ENCODE measurements at regions not wholly inside any gene's neighbourhood (a gene's known extent, or its start where the extent isn't known, plus 50 kb on each side); places are given as distances from the start of the nearest gene placed in this dataset.

DNA sequence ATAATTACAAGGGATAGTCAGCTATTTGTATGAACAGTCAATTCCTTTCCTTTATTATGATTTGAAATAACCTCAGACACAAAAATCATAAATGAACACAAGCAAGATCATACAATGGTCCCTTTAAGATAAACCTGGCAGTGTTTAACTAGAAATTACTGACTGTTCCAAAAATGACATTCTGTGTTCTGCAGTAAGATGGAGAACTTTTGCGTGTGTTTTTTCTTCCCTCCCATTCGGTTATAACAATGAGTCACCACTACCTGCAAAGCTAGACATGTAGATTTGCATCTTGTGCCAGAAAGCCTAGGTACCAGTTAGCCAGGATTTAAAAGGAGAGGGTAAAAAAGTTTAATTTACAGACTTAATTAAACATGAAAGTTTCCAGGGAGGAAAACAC is 248.2 kb upstream of the ADAMTS9 start:
- Mint-ChIP-seq H3K4me3 (no peak overlapping the region), H3K36me3 (ENCODE audit: low read depth) (peaks cover 13% of the 10 kb centered on the region; the same call in 2 of the 3 replicates), H3K27ac (no peak overlapping the region), H3K9me3 (peaks cover 25% of the 10 kb centered on the region), H3K4me1 (peaks cover 4% of the 10 kb centered on the region; the same call in 1 of the 3 replicates), H3K27me3 (ENCODE audit: insufficient read depth, low read depth, poor library complexity) (no peaks in the 10 kb centered on the region)
- H3K9me2 ChIP-seq (ENCODE audit: insufficient read depth), result peaks cover 18% of the 10 kb centered on the region; the same call in 1 of the 2 replicates
- no peaks in the 10 kb centered on the region for H3K27me3 ChIP-seq (ENCODE audit: insufficient read depth)
- TF ChIP-seq, protein P1, sequence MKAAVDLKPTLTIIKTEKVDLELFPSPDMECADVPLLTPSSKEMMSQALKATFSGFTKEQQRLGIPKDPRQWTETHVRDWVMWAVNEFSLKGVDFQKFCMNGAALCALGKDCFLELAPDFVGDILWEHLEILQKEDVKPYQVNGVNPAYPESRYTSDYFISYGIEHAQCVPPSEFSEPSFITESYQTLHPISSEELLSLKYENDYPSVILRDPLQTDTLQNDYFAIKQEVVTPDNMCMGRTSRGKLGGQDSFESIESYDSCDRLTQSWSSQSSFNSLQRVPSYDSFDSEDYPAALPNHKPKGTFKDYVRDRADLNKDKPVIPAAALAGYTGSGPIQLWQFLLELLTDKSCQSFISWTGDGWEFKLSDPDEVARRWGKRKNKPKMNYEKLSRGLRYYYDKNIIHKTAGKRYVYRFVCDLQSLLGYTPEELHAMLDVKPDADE (IDR thresholded peaks at IDR 0.05), result no peak
- TF ChIP-seq JUNB (IDR thresholded peaks at IDR 0.05; ENCODE audit: unreplicated experiment) (no peak), POLR2AphosphoS5 (IDR thresholded peaks at IDR 0.05; ENCODE audit: low read depth) (no peak), STAT1 (IDR thresholded peaks at IDR 0.05; ENCODE audit: unreplicated experiment) (no peak), ZNF331 (CRISPR knock-in tag; IDR thresholded peaks at IDR 0.05; ENCODE audit: low read depth) (no peak), ZNF114 (CRISPR knock-in tag; IDR thresholded peaks at IDR 0.05) (no peak), EZH2phosphoT487 (IDR thresholded peaks at IDR 0.05; ENCODE audit: unreplicated experiment) (no peak), CREB1 (CRISPR knock-in tag; IDR thresholded peaks at IDR 0.05; ENCODE audit: low read depth) (no peak), NANOG (IDR thresholded peaks at IDR 0.05; ENCODE audit: borderline replicate concordance) (no peak), EZH2 (IDR thresholded peaks at IDR 0.05; ENCODE audit: low read depth, unreplicated experiment) (no peak)
- TF ChIP-seq, protein P2, sequence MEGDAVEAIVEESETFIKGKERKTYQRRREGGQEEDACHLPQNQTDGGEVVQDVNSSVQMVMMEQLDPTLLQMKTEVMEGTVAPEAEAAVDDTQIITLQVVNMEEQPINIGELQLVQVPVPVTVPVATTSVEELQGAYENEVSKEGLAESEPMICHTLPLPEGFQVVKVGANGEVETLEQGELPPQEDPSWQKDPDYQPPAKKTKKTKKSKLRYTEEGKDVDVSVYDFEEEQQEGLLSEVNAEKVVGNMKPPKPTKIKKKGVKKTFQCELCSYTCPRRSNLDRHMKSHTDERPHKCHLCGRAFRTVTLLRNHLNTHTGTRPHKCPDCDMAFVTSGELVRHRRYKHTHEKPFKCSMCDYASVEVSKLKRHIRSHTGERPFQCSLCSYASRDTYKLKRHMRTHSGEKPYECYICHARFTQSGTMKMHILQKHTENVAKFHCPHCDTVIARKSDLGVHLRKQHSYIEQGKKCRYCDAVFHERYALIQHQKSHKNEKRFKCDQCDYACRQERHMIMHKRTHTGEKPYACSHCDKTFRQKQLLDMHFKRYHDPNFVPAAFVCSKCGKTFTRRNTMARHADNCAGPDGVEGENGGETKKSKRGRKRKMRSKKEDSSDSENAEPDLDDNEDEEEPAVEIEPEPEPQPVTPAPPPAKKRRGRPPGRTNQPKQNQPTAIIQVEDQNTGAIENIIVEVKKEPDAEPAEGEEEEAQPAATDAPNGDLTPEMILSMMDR (conservative IDR thresholded peaks at IDR 0.05; ENCODE audit: low read depth in 2 of 2), result no peak
- TF ChIP-seq, protein P3, sequence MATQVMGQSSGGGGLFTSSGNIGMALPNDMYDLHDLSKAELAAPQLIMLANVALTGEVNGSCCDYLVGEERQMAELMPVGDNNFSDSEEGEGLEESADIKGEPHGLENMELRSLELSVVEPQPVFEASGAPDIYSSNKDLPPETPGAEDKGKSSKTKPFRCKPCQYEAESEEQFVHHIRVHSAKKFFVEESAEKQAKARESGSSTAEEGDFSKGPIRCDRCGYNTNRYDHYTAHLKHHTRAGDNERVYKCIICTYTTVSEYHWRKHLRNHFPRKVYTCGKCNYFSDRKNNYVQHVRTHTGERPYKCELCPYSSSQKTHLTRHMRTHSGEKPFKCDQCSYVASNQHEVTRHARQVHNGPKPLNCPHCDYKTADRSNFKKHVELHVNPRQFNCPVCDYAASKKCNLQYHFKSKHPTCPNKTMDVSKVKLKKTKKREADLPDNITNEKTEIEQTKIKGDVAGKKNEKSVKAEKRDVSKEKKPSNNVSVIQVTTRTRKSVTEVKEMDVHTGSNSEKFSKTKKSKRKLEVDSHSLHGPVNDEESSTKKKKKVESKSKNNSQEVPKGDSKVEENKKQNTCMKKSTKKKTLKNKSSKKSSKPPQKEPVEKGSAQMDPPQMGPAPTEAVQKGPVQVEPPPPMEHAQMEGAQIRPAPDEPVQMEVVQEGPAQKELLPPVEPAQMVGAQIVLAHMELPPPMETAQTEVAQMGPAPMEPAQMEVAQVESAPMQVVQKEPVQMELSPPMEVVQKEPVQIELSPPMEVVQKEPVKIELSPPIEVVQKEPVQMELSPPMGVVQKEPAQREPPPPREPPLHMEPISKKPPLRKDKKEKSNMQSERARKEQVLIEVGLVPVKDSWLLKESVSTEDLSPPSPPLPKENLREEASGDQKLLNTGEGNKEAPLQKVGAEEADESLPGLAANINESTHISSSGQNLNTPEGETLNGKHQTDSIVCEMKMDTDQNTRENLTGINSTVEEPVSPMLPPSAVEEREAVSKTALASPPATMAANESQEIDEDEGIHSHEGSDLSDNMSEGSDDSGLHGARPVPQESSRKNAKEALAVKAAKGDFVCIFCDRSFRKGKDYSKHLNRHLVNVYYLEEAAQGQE (IDR thresholded peaks at IDR 0.05; ENCODE audit: unreplicated experiment), result no peak
- TF ChIP-seq, protein P4, sequence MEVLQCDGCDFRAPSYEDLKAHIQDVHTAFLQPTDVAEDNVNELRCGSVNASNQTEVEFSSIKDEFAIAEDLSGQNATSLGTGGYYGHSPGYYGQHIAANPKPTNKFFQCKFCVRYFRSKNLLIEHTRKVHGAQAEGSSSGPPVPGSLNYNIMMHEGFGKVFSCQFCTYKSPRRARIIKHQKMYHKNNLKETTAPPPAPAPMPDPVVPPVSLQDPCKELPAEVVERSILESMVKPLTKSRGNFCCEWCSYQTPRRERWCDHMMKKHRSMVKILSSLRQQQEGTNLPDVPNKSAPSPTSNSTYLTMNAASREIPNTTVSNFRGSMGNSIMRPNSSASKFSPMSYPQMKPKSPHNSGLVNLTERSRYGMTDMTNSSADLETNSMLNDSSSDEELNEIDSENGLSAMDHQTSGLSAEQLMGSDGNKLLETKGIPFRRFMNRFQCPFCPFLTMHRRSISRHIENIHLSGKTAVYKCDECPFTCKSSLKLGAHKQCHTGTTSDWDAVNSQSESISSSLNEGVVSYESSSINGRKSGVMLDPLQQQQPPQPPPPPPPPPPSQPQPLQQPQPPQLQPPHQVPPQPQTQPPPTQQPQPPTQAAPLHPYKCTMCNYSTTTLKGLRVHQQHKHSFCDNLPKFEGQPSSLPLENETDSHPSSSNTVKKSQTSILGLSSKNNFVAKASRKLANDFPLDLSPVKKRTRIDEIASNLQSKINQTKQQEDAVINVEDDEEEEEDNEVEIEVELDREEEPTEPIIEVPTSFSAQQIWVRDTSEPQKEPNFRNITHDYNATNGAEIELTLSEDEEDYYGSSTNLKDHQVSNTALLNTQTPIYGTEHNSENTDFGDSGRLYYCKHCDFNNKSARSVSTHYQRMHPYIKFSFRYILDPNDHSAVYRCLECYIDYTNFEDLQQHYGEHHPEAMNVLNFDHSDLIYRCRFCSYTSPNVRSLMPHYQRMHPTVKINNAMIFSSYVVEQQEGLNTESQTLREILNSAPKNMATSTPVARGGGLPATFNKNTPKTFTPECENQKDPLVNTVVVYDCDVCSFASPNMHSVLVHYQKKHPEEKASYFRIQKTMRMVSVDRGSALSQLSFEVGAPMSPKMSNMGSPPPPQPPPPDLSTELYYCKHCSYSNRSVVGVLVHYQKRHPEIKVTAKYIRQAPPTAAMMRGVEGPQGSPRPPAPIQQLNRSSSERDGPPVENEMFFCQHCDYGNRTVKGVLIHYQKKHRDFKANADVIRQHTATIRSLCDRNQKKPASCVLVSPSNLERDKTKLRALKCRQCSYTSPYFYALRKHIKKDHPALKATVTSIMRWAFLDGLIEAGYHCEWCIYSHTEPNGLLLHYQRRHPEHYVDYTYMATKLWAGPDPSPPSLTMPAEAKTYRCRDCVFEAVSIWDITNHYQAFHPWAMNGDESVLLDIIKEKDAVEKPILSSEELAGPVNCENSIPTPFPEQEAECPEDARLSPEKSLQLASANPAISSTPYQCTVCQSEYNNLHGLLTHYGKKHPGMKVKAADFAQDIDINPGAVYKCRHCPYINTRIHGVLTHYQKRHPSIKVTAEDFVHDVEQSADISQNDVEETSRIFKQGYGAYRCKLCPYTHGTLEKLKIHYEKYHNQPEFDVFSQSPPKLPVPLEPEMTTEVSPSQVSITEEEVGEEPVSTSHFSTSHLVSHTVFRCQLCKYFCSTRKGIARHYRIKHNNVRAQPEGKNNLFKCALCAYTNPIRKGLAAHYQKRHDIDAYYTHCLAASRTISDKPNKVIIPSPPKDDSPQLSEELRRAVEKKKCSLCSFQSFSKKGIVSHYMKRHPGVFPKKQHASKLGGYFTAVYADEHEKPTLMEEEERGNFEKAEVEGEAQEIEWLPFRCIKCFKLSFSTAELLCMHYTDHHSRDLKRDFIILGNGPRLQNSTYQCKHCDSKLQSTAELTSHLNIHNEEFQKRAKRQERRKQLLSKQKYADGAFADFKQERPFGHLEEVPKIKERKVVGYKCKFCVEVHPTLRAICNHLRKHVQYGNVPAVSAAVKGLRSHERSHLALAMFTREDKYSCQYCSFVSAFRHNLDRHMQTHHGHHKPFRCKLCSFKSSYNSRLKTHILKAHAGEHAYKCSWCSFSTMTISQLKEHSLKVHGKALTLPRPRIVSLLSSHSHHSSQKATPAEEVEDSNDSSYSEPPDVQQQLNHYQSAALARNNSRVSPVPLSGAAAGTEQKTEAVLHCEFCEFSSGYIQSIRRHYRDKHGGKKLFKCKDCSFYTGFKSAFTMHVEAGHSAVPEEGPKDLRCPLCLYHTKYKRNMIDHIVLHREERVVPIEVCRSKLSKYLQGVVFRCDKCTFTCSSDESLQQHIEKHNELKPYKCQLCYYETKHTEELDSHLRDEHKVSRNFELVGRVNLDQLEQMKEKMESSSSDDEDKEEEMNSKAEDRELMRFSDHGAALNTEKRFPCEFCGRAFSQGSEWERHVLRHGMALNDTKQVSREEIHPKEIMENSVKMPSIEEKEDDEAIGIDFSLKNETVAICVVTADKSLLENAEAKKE (CRISPR knock-in tag; IDR thresholded peaks at IDR 0.05), result no peak
- H2AFZ ChIP-seq, result no peak overlapping the region
- H4K20me1 ChIP-seq (replicated peaks; ENCODE audit: insufficient read depth), result no peaks in the 10 kb centered on the region
- no peak overlapping the region for H3K4me3 ChIP-seq
- peaks cover 6% of the 10 kb centered on the region; the same call in 1 of the 2 replicates for H3K36me3 ChIP-seq (ENCODE audit: insufficient read depth)
- no peaks in the 10 kb centered on the region for H3K79me2 ChIP-seq (replicated peaks; ENCODE audit: insufficient read depth)
- ATAC-seq (no peak), DNase-seq (ENCODE audit: low spot score) (no peak)
- 0 out of 2 replicates have a peak, but pooled peaks cover 3% of the 10 kb centered on the region for H3K4me1 ChIP-seq (ENCODE audit: insufficient read depth)
- no peaks in the 10 kb centered on the region for H3F3A ChIP-seq (replicated peaks; ENCODE audit: low read depth)
- no peak overlapping the region for H3K4me2 ChIP-seq
- no peak overlapping the region for H3K27ac ChIP-seq (ENCODE audit: low read depth)
